ENCODE measurements at regions not wholly inside any gene's neighbourhood (a gene's known extent, or its start where the extent isn't known, plus 50 kb on each side); places are given as distances from the start of the nearest gene placed in this dataset.

DNA sequence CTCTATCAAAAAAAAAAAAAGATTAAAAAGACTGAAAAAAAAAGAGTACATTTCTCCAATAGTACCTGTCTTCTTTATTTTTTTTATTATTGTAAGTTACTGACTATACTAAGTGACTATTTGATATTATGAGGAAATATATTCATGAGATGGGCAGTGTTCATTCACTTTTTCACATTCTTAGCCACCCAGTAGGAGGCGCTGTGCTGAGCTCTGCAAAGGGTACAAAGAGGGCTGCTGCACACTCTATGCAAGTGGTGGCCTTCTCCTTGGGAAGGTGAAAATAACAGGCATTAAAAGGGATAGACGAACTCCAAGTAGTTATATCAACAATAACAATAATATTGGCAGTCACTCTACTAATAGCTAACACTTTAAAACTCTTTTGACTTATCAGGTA lies 1034.9 kb upstream of the FANCL start:
- TF ChIP-seq, protein P1, sequence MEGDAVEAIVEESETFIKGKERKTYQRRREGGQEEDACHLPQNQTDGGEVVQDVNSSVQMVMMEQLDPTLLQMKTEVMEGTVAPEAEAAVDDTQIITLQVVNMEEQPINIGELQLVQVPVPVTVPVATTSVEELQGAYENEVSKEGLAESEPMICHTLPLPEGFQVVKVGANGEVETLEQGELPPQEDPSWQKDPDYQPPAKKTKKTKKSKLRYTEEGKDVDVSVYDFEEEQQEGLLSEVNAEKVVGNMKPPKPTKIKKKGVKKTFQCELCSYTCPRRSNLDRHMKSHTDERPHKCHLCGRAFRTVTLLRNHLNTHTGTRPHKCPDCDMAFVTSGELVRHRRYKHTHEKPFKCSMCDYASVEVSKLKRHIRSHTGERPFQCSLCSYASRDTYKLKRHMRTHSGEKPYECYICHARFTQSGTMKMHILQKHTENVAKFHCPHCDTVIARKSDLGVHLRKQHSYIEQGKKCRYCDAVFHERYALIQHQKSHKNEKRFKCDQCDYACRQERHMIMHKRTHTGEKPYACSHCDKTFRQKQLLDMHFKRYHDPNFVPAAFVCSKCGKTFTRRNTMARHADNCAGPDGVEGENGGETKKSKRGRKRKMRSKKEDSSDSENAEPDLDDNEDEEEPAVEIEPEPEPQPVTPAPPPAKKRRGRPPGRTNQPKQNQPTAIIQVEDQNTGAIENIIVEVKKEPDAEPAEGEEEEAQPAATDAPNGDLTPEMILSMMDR (IDR thresholded peaks at IDR 0.05; ENCODE audit: control extremely low read depth in 1 of 3, insufficient read depth in 1 of 3, low read depth in 1 of 3, low read length in 3 of 3) = peak; percentile 57 to 72 (median 61)
- no peak for TF ChIP-seq JUN (IDR thresholded peaks at IDR 0.05; ENCODE audit: low read depth, low read length)
- no peak for TF ChIP-seq KDM5A (IDR thresholded peaks at IDR 0.05; ENCODE audit: low read length)
- TF ChIP-seq EP300 (IDR thresholded peaks at IDR 0.05; ENCODE audit: borderline replicate concordance in 1 of 2, low read depth in 2 of 2, low read length in 2 of 2) = no peak
- TF ChIP-seq SIN3A (conservative IDR thresholded peaks at IDR 0.05 in 1 of 2, IDR thresholded peaks at IDR 0.05 in 1 of 2; ENCODE audit: low read depth in 1 of 2, low read length in 2 of 2) = no peak
- TF ChIP-seq, protein P2, sequence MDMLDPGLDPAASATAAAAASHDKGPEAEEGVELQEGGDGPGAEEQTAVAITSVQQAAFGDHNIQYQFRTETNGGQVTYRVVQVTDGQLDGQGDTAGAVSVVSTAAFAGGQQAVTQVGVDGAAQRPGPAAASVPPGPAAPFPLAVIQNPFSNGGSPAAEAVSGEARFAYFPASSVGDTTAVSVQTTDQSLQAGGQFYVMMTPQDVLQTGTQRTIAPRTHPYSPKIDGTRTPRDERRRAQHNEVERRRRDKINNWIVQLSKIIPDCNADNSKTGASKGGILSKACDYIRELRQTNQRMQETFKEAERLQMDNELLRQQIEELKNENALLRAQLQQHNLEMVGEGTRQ (IDR thresholded peaks at IDR 0.05; ENCODE audit: low read length) = no peak
- TF ChIP-seq EZH2 (IDR thresholded peaks at IDR 0.05; ENCODE audit: low read depth, low read length, severe bottlenecking) = no peak
- TF ChIP-seq KDM4A (IDR thresholded peaks at IDR 0.05; ENCODE audit: low read depth, low read length, severe bottlenecking) = no peak
- no peak for TF ChIP-seq SP4 (IDR thresholded peaks at IDR 0.05; ENCODE audit: low read length)
